Breast epithelium (tissue), 3 donors: ENCODE measurements at regions not wholly inside any gene's neighbourhood (a gene's known extent, or its start where the extent isn't known, plus 50 kb on each side); places are given as distances from the start of the nearest gene placed in this dataset.

Experiments used
- POLR2A ChIP-seq: fragments of 450-650 bp; IDR thresholded peaks from one replicate; pipeline ENCODE4 v1.6.1; 2016; ENCODE audit warnings: antibody characterized with exemption, mild to moderate bottlenecking, moderate library complexity
- TF ChIP-seq, protein P1 (sequence below), 3 donors: fragments of 450-650 bp; IDR thresholded peaks; one replicate each; pipeline ENCODE4 v1.5.1; 2016 to 2017; ENCODE audit warnings: antibody characterized with exemption in 3 of 3, mild to moderate bottlenecking in 3 of 3, moderate library complexity in 3 of 3

DNA sequence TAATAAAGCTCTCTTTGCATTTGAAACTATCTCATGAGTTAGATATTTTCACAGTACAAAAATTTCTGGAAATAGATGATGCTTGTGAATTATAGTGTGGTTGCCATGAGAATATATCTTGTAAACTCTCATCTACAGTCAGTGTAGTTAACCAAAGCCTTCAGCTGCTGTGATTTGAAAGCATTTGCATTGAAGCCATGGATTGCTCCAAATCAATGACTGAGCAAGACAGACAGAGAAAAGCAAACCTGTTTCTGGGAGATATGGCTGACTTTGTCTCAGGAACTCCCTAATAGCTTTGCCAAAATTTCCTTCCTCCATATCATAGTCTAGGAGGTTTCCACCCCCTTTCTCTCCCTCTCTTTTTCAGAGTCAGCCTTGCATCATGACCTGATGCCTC is 955.3 kb downstream of the REEP3 start:
- TF ChIP-seq, protein P1, sequence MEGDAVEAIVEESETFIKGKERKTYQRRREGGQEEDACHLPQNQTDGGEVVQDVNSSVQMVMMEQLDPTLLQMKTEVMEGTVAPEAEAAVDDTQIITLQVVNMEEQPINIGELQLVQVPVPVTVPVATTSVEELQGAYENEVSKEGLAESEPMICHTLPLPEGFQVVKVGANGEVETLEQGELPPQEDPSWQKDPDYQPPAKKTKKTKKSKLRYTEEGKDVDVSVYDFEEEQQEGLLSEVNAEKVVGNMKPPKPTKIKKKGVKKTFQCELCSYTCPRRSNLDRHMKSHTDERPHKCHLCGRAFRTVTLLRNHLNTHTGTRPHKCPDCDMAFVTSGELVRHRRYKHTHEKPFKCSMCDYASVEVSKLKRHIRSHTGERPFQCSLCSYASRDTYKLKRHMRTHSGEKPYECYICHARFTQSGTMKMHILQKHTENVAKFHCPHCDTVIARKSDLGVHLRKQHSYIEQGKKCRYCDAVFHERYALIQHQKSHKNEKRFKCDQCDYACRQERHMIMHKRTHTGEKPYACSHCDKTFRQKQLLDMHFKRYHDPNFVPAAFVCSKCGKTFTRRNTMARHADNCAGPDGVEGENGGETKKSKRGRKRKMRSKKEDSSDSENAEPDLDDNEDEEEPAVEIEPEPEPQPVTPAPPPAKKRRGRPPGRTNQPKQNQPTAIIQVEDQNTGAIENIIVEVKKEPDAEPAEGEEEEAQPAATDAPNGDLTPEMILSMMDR (IDR thresholded peaks at IDR 0.05): no peak
- no peak for TF ChIP-seq POLR2A
